ENCODE measurements at regions not wholly inside any gene's neighbourhood (a gene's known extent, or its start where the extent isn't known, plus 50 kb on each side); places are given as distances from the start of the nearest gene placed in this dataset.
"Not testable (repeated sequence)": the region's sequence is repeated elsewhere in the genome, so short reads cannot be mapped to it uniquely, and the experiment has no call there.

DNA sequence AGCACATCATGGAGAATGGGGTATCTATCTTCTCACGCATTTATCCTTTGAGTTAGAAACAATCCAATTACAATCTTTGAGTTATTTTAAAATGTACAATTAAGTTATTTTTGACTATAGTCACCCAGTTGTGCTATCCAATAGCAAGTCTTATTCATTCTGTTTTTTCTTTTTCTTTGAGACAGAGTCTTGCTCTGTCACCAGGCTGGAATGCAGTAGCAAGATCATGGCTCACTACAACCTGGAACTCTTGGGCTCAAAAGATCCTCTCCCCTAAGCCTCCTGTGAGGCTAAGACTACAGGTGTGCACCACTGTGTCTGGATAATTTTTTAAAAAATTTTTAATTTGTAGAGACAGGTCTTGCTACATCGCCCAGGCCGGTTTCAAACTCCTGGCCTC lies 201.5 kb upstream of the ZNF217 start:
- DNase-seq (ENCODE audit: low spot score), result no peak
- TF ChIP-seq, protein P1, sequence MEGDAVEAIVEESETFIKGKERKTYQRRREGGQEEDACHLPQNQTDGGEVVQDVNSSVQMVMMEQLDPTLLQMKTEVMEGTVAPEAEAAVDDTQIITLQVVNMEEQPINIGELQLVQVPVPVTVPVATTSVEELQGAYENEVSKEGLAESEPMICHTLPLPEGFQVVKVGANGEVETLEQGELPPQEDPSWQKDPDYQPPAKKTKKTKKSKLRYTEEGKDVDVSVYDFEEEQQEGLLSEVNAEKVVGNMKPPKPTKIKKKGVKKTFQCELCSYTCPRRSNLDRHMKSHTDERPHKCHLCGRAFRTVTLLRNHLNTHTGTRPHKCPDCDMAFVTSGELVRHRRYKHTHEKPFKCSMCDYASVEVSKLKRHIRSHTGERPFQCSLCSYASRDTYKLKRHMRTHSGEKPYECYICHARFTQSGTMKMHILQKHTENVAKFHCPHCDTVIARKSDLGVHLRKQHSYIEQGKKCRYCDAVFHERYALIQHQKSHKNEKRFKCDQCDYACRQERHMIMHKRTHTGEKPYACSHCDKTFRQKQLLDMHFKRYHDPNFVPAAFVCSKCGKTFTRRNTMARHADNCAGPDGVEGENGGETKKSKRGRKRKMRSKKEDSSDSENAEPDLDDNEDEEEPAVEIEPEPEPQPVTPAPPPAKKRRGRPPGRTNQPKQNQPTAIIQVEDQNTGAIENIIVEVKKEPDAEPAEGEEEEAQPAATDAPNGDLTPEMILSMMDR (IDR thresholded peaks at IDR 0.05), result no peak
- Histone ChIP-seq H3K4me3 (no peak overlapping the region), H3K27ac (no peak overlapping the region)

DNA sequence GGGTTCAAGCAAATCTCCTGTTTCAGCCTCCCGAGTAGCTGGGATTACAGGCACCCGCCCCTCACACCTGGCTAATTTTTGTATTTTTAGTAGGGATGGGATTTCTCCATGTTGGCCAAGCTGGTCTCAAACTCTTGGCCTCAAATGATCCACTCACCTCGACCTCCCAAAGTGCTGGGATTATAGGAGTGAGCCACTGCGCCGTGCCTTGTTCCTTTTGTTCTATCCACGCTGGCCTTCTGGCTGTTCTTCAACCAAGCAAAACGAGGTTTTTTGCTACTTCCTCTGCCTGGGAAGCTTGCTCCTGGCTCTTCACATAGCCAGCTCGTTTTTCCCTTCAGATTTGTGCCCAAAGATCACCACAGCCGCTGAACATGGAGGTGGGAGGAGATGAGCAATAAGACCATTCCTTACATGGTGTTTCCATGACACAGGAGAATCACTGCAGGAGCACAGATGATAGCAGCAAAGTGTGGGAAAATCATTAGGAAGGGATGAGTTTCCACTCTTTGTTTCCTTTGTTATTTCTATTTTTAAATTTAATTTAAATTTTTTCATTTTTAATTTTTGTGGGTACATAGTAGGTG lies 201.0 kb upstream of the ZNF217 start:
- no peak overlapping the region for H3K27ac ChIP-seq
- no peak for DNase-seq (ENCODE audit: low spot score)
- H3K4me3 ChIP-seq, result no peak overlapping the region
- TF ChIP-seq, protein P1 (IDR thresholded peaks at IDR 0.05), result no peak

DNA sequence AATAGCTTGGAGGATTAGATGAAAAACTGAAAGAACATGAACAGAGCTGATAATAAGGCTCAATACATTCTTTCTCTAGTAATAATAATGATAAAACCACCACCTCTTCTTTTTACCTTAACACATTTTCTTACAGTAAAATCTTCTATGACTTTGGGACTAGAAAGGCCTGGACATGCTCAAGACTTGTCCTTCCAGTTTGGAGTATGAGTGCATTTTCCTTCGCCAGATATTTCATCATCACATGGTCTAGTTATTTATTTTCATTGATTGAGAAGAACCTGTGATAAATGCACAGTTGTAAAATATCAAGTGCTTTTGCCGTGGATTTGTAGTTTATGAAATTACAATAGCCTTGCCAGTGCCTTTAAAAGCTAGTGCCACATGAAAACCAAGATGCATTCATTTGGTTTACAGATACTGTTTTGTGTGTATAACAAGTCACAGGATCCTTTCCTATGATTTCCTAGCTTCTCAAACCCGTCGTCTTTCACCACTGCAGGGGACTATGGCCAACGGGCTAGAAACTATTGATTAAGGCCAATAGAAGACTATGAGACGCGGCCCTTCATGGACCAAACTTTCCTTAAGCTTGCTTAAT lies 200.2 kb upstream of the ZNF217 start:
- Histone ChIP-seq H3K27ac (no peak overlapping the region), H3K4me3 (no peak overlapping the region)
- TF ChIP-seq, protein P1 (IDR thresholded peaks at IDR 0.05), result no peak
- no peak for DNase-seq (ENCODE audit: low spot score)

GRCh38 chr20:53792946-53793536 lies 199.4 kb upstream of the ZNF217 start:
- H3K27ac ChIP-seq, result no peak overlapping the region
- H3K4me3 ChIP-seq, result no peak overlapping the region
- TF ChIP-seq, protein P1 (IDR thresholded peaks at IDR 0.05), result no peak
- no peak for DNase-seq (ENCODE audit: low spot score)

DNA sequence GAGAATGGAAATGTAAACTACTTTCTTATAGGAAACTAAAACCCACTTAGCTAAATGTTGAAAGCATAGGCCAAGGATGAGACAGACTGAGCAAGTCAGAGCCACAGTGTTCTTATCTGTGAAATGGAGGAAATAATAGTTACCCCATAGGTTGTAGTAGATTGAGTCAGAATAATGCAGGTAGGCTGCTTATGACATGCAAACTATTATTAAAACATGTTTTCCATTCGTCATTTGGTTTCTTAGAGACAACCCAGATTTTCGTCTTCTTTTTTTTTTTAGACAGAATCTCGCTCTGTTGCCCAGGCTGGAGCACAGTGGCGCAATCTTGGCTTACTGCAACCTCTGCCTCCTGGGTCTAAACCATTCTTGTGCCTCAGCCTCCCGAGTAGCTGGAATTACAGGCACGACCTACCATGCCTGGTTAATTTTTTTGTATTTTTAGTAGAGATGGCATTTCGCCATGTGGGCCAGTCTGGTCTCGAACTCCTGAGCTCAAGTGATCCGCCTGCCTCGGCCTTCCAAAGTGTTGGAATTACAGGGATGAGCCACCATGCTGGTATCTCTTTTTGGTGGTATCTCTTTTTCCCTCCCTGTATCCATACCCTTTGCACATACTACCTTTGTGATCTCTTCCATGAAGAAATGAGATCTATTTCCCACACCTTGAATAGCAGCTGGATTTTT lies 196.5 kb upstream of the ZNF217 start:
- no peak for DNase-seq (ENCODE audit: low spot score)
- Histone ChIP-seq H3K4me3 (no peak overlapping the region), H3K27ac (no peak overlapping the region)
- TF ChIP-seq, protein P1 (IDR thresholded peaks at IDR 0.05), result no peak

DNA sequence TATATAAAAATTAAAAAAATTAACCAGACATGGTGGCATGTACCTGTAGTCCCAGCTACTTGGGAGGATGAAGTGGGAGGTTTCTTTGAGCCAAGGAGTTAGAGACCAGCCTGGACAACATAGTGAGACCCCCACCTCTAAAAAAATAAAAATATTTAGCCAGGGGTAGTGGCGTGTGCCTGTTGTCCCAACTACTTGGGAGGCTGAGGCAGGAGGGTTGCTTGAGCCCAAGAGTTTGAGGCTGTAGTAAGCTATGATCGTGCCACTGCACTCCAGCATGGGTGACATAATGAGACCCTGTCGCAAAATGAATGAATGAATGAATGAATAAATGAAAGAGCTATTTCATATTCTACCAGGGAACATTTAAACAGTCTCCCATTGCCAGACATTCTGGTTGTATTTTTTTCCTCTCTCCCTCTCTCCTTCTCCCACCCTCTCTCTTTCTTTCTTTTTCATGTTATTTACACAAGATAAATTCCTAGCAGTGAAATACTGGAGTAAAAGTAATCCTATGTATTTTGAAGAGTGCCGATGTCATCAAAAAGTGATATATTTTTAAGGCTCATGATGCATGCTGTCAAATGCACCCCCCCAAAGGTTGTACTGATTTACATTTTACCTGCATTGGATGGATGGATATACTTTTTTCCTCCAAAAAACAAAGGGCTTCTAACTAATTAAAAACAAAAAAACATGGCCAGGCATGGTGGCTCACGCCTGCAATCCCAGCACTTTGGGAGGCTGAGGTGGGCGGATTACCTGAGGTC lies 194.8 kb upstream of the ZNF217 start:
- DNase-seq (ENCODE audit: low spot score), result no peak
- TF ChIP-seq, protein P1 (IDR thresholded peaks at IDR 0.05), result no peak
- H3K27ac ChIP-seq, result no peak overlapping the region

DNA sequence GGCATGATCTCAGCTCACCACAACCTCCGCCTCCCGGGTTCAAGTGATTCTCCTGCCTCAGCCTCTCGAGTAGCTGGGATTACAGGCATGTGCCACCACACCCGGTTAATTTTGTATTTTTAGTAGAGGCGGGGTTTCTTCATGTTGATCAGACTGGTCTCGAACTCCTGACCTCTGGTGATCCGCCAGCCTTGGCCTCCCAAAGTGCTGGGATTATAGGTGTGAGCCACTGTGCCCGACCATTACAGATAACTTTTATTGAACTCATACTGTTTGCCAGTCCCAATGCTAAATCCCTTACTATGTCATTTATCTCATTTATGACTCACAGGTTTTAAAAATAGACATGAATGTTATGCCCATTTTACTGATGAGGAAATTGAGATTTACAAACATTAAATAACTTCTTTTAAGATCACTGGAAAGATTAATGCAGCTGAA lies 193.9 kb upstream of the ZNF217 start:
- H3K4me3 ChIP-seq; DNase-seq (ENCODE audit: low spot score); H3K27ac ChIP-seq: not testable (repeated sequence)

More for the DNA sequence above, 194.8 kb upstream of the ZNF217 start:
- no peak overlapping the region for H3K4me3 ChIP-seq

All from coronary artery (tissue), 2 donors.